ENCODE measurements at regions not wholly inside any gene's neighbourhood (a gene's known extent, or its start where the extent isn't known, plus 50 kb on each side); places are given as distances from the start of the nearest gene placed in this dataset.

DNA sequence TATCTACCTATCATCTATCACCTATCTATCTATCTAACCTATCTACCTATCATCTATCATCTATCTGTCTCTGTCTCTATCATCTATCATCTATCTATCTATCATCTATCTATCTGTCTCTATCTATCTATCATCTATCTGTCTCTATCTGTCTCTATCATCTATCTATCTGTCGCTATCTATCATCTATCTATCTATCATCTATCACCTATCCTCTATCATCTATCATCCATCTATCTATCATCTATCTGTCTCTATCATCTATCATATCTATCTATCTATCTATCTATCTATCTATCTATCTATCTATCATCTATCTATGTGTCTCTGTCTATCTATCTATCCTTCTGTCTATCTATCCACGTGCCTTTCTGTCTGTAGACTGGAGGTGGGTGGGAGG, 59.5 kb upstream of the FAM20C start:
- no peak for TF ChIP-seq CTCF (IDR thresholded peaks at IDR 0.05; ENCODE audit: borderline replicate concordance, control extremely low read depth, extremely low read depth, insufficient read depth, missing control alignments)
- DNase-seq (ENCODE audit: low spot score): no peak
- in situ Hi-C loops (cut with MboI; ENCODE audit: low sequenced_read_pairs, unreplicated experiment): no loop called here

DNA sequence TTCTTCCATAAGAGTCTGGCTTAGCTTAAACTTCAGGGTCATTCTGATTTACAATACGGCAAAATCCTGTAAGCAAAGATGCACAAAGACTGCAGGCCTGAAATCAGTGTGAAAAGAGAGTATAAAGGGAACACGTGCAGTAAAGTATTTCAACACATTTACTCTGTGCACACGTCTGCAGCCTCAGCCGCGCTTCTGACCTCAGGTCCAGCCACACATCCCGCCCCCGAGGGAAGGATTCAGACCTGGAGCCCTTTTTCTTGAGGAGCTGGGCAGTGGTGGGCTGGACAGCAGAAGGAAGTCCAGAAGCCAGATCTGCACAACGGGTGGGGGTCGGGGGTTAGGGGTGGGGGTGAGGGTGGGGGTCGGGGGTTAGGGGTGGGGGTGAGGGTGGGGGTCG, 58.9 kb upstream of the FAM20C start:
- in situ Hi-C loops (cut with MboI; ENCODE audit: low sequenced_read_pairs, unreplicated experiment): no loop called here
- no peak for DNase-seq (ENCODE audit: low spot score)
- no peak for TF ChIP-seq CTCF (IDR thresholded peaks at IDR 0.05; ENCODE audit: borderline replicate concordance, control extremely low read depth, extremely low read depth, insufficient read depth, missing control alignments)

- no peak for DNase-seq (ENCODE audit: low spot score)
- in situ Hi-C loops (cut with MboI; ENCODE audit: low sequenced_read_pairs, unreplicated experiment): no loop called here
- no peak for TF ChIP-seq CTCF (IDR thresholded peaks at IDR 0.05; ENCODE audit: borderline replicate concordance, control extremely low read depth, extremely low read depth, insufficient read depth, missing control alignments)
These were observed 58.3 kb upstream of the FAM20C start for GRCh38 chr7:134029-134428.

DNA sequence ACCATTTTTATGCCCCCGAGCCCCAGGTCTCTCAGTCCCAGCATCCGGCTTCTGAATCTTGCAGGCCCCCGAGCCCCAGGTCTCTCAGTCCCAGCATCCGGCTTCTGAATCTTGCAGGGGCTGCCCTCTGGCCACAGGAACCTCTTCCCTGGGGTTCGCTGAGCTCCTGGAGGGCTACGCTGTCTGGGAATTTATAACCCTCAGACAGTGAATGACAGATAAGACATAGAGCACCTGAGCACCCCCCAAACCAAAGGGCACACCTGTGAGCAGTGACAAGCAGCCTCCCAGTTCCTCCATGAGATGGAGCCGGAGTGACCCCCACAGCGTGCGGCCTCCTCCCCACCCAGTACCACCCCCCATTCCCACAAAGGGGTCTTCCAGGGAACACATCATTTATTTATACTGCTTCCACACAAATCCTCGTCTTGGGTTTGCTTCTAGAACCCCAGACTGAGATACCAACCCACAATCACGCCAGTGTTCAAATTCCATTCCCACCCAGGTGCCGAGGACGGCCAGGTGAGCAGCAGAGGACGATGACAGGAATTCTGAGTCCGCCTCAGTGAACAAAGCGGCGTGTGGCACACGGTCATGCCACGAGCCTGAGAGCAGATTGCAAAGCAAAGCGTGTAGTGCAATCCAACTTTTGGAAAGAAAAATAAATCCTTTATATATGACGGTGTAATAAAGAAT, 57.7 kb upstream of the FAM20C start:
- DNase-seq (ENCODE audit: low spot score): no peak
- in situ Hi-C loops (cut with MboI; ENCODE audit: low sequenced_read_pairs, unreplicated experiment): no loop called here
- no peak for TF ChIP-seq CTCF (IDR thresholded peaks at IDR 0.05; ENCODE audit: borderline replicate concordance, control extremely low read depth, extremely low read depth, insufficient read depth, missing control alignments)

DNA sequence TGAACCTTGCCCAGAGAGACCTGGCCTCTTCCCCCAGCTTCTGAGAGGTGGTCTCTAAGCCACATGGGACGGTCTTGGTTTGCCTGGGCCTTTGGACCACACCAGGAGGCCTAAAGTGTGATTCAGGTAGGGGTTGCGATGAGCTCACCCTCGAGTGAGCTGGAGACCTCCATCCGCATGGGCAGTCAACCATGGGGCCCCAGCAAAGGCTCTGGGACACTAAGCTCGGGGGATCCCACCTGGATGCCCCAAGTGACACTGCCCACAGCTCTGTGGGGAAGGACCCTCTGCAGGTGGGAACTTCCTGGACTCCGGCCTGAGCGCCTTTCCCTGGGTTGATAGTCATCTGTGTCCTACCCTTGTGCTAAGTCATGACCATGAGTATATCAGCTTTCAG, 57.1 kb upstream of the FAM20C start:
- no peak for DNase-seq (ENCODE audit: low spot score)
- TF ChIP-seq CTCF (IDR thresholded peaks at IDR 0.05; ENCODE audit: borderline replicate concordance, control extremely low read depth, extremely low read depth, insufficient read depth, missing control alignments): no peak
- in situ Hi-C loops (cut with MboI; ENCODE audit: low sequenced_read_pairs, unreplicated experiment): no loop called here

- in situ Hi-C loops (cut with MboI; ENCODE audit: low sequenced_read_pairs, unreplicated experiment): no loop called here
- no peak for DNase-seq (ENCODE audit: low spot score)
- no peak for TF ChIP-seq CTCF (IDR thresholded peaks at IDR 0.05; ENCODE audit: borderline replicate concordance, control extremely low read depth, extremely low read depth, insufficient read depth, missing control alignments)
These were observed 56.4 kb upstream of the FAM20C start for GRCh38 chr7:135731-136645.
